C4-2B (cell line): ENCODE measurements at regions not wholly inside any gene's neighbourhood (a gene's known extent, or its start where the extent isn't known, plus 50 kb on each side); places are given as distances from the start of the nearest gene placed in this dataset.

ENCODE experiments used
- ZFX ChIP-seq: fragments of 450-650 bp; IDR thresholded peaks from 2 replicates; pipeline ENCODE4 v1.6.1; 2017
- TF ChIP-seq, protein P1 (sequence below): fragments of 450-650 bp; conservative IDR thresholded peaks from 2 replicates; pipeline ENCODE4 v1.5.1; 2017; ENCODE audit warnings: mild to moderate bottlenecking

DNA sequence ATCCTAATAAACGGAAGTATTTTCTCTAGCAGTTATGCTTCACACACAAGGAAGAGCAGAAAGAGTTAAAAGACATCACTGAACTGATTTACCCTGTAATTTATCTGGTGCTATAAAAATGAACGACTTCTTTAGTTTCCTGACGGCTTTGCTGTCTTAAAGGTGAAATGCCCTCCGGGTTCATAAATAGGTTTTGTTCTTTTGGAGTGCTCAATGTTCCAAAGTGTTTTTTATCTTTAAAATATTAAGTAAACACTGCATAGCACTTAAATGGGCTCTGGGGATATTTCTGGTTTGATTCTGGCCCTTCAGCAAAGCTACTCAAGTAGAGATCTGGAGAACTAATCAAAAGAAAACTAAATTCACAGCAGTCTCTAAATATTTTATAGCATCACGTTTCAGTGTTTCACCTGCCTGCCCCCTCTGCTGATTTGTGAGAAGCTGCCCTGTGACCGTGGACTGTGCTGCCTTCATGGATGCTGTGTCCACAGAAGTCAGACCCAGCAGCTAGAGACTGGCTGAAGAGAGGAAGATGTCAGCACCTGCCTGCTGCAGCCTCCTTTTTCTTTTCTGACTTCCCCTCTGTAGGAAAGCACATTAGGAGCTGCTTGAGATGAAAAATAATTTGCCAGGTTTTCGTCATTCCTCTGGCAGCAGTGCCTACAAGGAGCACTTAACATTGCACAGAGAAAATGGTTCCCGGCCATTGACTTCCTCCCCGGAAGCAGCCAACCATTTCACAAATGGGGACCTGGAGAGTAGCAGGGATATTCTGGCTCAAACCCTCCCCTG lies 205.1 kb upstream of the FSCB start:
- TF ChIP-seq, protein P1, sequence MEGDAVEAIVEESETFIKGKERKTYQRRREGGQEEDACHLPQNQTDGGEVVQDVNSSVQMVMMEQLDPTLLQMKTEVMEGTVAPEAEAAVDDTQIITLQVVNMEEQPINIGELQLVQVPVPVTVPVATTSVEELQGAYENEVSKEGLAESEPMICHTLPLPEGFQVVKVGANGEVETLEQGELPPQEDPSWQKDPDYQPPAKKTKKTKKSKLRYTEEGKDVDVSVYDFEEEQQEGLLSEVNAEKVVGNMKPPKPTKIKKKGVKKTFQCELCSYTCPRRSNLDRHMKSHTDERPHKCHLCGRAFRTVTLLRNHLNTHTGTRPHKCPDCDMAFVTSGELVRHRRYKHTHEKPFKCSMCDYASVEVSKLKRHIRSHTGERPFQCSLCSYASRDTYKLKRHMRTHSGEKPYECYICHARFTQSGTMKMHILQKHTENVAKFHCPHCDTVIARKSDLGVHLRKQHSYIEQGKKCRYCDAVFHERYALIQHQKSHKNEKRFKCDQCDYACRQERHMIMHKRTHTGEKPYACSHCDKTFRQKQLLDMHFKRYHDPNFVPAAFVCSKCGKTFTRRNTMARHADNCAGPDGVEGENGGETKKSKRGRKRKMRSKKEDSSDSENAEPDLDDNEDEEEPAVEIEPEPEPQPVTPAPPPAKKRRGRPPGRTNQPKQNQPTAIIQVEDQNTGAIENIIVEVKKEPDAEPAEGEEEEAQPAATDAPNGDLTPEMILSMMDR: no peak
- TF ChIP-seq ZFX: no peak
